ENCODE measurements at regions not wholly inside any gene's neighbourhood (a gene's known extent, or its start where the extent isn't known, plus 50 kb on each side); places are given as distances from the start of the nearest gene placed in this dataset.

DNA sequence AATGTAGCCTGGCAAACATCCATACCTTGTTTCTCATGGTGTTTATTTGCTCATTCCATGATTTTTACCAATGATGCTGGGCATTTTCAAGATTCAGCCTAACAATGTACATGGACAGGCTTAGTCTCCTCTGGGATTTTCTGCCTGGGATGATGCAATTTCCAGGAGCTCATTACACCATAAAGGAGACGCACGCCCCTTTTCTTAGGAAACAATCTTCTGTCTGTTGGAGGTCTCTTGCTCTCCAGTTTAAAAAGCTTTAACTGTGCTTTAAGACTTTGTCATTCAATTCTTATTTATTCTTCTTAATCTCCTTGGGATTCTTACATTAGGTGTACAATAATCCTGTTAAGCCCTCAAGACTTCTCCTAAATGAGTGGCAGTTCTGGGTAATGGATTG lies 150.3 kb upstream of the NRP1 start:
- no TSS peak for BruUV-seq (replicated peaks)
- peak; percentile 62 for DNase-seq (ENCODE audit: low spot score)
- POLR2A ChIA-PET (ENCODE audit: low non-redundant PET) = no interaction called here
- Histone ChIP-seq H3K27me3 (replicated peaks; ENCODE audit: insufficient read depth, low read depth, low read length, poor library complexity) (no peaks in the 10 kb centered on the region), H3K4me3 (ENCODE audit: low read depth, low read length, poor library complexity, severe bottlenecking) (no peak overlapping the region), H3K36me3 (ENCODE audit: insufficient read depth, low read length, poor library complexity, severe bottlenecking) (no peaks in the 10 kb centered on the region), H3K4me1 (ENCODE audit: insufficient read depth, low read length, poor library complexity, severe bottlenecking) (peaks cover 31% of the 10 kb centered on the region), H3K9me3 (ENCODE audit: low read depth, low read length, poor library complexity, severe bottlenecking) (no peaks in the 10 kb centered on the region), H3K27ac (ENCODE audit: low read depth, low read length, poor library complexity, severe bottlenecking) (peak overlapping the region; percentile 1)
- CTCF ChIA-PET = no interaction called here
- intact Hi-C loops (cut with micrococcal nuclease; ENCODE audit: unreplicated experiment) = no loop called here
- TF ChIP-seq CTCF (conservative IDR thresholded peaks at IDR 0.05; ENCODE audit: low read depth, low read length) (no peak), EZH2 (IDR thresholded peaks at IDR 0.05; ENCODE audit: borderline replicate concordance, low read depth, low read length, poor library complexity, severe bottlenecking) (no peak)

- Histone ChIP-seq H3K9me3 (ENCODE audit: low read depth, low read length, poor library complexity, severe bottlenecking) (no peaks in the 10 kb centered on the region), H3K4me1 (ENCODE audit: insufficient read depth, low read length, poor library complexity, severe bottlenecking) (peaks cover 31% of the 10 kb centered on the region), H3K4me3 (ENCODE audit: low read depth, low read length, poor library complexity, severe bottlenecking) (no peak overlapping the region), H3K27ac (ENCODE audit: low read depth, low read length, poor library complexity, severe bottlenecking) (no peak overlapping the region), H3K27me3 (replicated peaks; ENCODE audit: insufficient read depth, low read depth, low read length, poor library complexity) (no peaks in the 10 kb centered on the region), H3K36me3 (ENCODE audit: insufficient read depth, low read length, poor library complexity, severe bottlenecking) (no peaks in the 10 kb centered on the region)
- no TSS peak for BruUV-seq (replicated peaks)
- intact Hi-C loops (cut with micrococcal nuclease; ENCODE audit: unreplicated experiment) = no loop called here
- ChIA-PET CTCF (no interaction called here), POLR2A (ENCODE audit: low non-redundant PET) (no interaction called here)
- TF ChIP-seq EZH2 (IDR thresholded peaks at IDR 0.05; ENCODE audit: borderline replicate concordance, low read depth, low read length, poor library complexity, severe bottlenecking) = no peak
- TF ChIP-seq CTCF (conservative IDR thresholded peaks at IDR 0.05; ENCODE audit: low read depth, low read length) = no peak
- no peak for DNase-seq (ENCODE audit: low spot score)
These were observed 149.3 kb upstream of the NRP1 start for GRCh38 chr10:33483816-33484190.

- Histone ChIP-seq H3K9me3 (ENCODE audit: low read depth, low read length, poor library complexity, severe bottlenecking) (no peaks in the 10 kb centered on the region), H3K4me1 (ENCODE audit: insufficient read depth, low read length, poor library complexity, severe bottlenecking) (peaks cover 31% of the 10 kb centered on the region), H3K4me3 (ENCODE audit: low read depth, low read length, poor library complexity, severe bottlenecking) (no peak overlapping the region), H3K36me3 (ENCODE audit: insufficient read depth, low read length, poor library complexity, severe bottlenecking) (no peaks in the 10 kb centered on the region), H3K27ac (ENCODE audit: low read depth, low read length, poor library complexity, severe bottlenecking) (no peak overlapping the region), H3K27me3 (replicated peaks; ENCODE audit: insufficient read depth, low read depth, low read length, poor library complexity) (no peaks in the 10 kb centered on the region)
- intact Hi-C loops (cut with micrococcal nuclease; ENCODE audit: unreplicated experiment) = no loop called here
- no TSS peak for BruUV-seq (replicated peaks)
- DNase-seq (ENCODE audit: low spot score) = peak; percentile 50
- CTCF ChIA-PET = no interaction called here
- TF ChIP-seq CTCF (conservative IDR thresholded peaks at IDR 0.05; ENCODE audit: low read depth, low read length) (no peak), EZH2 (IDR thresholded peaks at IDR 0.05; ENCODE audit: borderline replicate concordance, low read depth, low read length, poor library complexity, severe bottlenecking) (no peak)
- POLR2A ChIA-PET (ENCODE audit: low non-redundant PET) = no interaction called here
These were observed 148.8 kb upstream of the NRP1 start for GRCh38 chr10:33483124-33483815.
